OCI-LY3 (cell line): ENCODE measurements at regions not wholly inside any gene's neighbourhood (a gene's known extent, or its start where the extent isn't known, plus 50 kb on each side); places are given as distances from the start of the nearest gene placed in this dataset.
"Not testable (repeated sequence)": the region's sequence is repeated elsewhere in the genome, so short reads cannot be mapped to it uniquely, and the experiment has no call there.

Experiments used
- H2AFZ ChIP-seq: fragments of 200-600, 300-600 bp; shearing (Covaris generic); 2 replicates; pipeline ENCODE4 v1.6.0; 2014; ENCODE audit warnings: antibody characterized with exemption, low read depth, low read length
- H3K27ac ChIP-seq: fragments of 200-600, 300-600 bp; sonication (generic); 2 replicates; pipeline ENCODE4 v1.5.1; 2014; ENCODE audit warnings: mild to moderate bottlenecking, low read length, moderate library complexity, mixed read lengths
- H3K27me3 ChIP-seq: fragments of 200-600, 300-600 bp; sonication (generic); 2 replicates; pipeline ENCODE4 v1.6.1; 2014; ENCODE audit warnings: low read depth, low read length, mixed read lengths
- H3K36me3 ChIP-seq: fragments of 200-600, 300-600 bp; sonication (generic); replicated peaks from 2 replicates; pipeline ENCODE3; 2014; ENCODE audit warnings: low read depth, low read length, mixed read lengths
- H3K4me1 ChIP-seq: fragments of 300-600, 200-600 bp; sonication (generic); 2 replicates; pipeline ENCODE4 v1.6.1; 2014; ENCODE audit warnings: low read length, mixed read lengths
- H3K4me2 ChIP-seq: fragments of 200-600, 300-600 bp; sonication (generic); 2 replicates; pipeline ENCODE4 v1.6.1; 2014; ENCODE audit warnings: low read length, mixed read lengths
- H3K4me3 ChIP-seq: fragments of 300-600, 200-600 bp; sonication (generic); 2 replicates; pipeline ENCODE4 v1.5.1; 2014; ENCODE audit warnings: antibody characterized with exemption, mild to moderate bottlenecking, low read length, moderate library complexity
- H3K79me2 ChIP-seq: fragments of 300-600, 200-600 bp; shearing (Covaris generic); 2 replicates; pipeline ENCODE4 v1.6.1; 2014; ENCODE audit warnings: mild to moderate bottlenecking, low read length, mixed read lengths
- H3K9ac ChIP-seq: fragments of 300-600, 200-600 bp; shearing (Covaris generic); 2 replicates; pipeline ENCODE4 v1.6.0; 2014; ENCODE audit warnings: mild to moderate bottlenecking, low read length, moderate library complexity
- H3K9me3 ChIP-seq: fragments of 200-600, 300-600 bp; shearing (Covaris generic); 2 replicates; pipeline ENCODE4 v1.6.1; 2014; ENCODE audit warnings: low read length, mixed read lengths; ENCODE audit not compliant: insufficient read depth
- H4K20me1 ChIP-seq: fragments of 200-600, 300-600 bp; sonication (generic); 2 replicates; pipeline ENCODE4 v1.6.1; 2016; ENCODE audit warnings: low read length, mixed read lengths; ENCODE audit not compliant: insufficient read depth
- EZH2phosphoT487 ChIP-seq: fragments of 200-600 bp; shearing (Covaris generic); IDR thresholded peaks from 2 replicates; pipeline ENCODE4 v1.6.1; 2018; ENCODE audit warnings: antibody characterized with exemption, mixed run types, low read depth
- TF ChIP-seq, protein P1 (sequence below): fragments of 200-600, 300-600 bp; sonication (generic); IDR thresholded peaks from 2 replicates; pipeline ENCODE4 v1.5.1; 2014; ENCODE audit warnings: antibody characterized with exemption, low read length, low read depth

DNA sequence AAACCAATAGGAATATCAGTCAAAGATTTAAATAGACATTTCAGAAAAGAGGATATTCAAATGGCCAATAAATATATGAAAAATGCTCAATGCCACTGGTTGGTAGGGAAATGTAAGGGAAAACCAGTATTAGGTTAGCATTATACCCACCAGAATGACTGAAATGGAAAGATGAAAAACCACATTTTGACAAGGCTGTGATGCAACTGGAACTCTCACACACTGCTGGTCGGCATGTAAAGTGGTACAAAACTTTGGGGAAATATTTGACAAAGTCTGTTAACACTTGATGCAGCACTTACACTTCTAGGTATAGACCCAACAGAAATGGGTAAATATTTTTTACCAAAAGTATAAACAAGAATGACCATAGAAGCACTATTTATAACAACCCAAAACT lies 163.2 kb upstream of the C14orf180 start:
- Histone ChIP-seq H3K9ac (no peak overlapping the region), H4K20me1 (no peaks in the 10 kb centered on the region), H2AFZ (no peak overlapping the region), H3K79me2 (no peaks in the 10 kb centered on the region), H3K36me3 (no peaks in the 10 kb centered on the region), H3K27ac (no peak overlapping the region), H3K4me2 (no peak overlapping the region), H3K4me3 (no peak overlapping the region), H3K9me3 (no peaks in the 10 kb centered on the region), H3K27me3 (peaks cover 5% of the 10 kb centered on the region; the same call in 1 of the 2 replicates), H3K4me1 (peaks cover 8% of the 10 kb centered on the region)
- TF ChIP-seq EZH2phosphoT487: no peak
- TF ChIP-seq, protein P1, sequence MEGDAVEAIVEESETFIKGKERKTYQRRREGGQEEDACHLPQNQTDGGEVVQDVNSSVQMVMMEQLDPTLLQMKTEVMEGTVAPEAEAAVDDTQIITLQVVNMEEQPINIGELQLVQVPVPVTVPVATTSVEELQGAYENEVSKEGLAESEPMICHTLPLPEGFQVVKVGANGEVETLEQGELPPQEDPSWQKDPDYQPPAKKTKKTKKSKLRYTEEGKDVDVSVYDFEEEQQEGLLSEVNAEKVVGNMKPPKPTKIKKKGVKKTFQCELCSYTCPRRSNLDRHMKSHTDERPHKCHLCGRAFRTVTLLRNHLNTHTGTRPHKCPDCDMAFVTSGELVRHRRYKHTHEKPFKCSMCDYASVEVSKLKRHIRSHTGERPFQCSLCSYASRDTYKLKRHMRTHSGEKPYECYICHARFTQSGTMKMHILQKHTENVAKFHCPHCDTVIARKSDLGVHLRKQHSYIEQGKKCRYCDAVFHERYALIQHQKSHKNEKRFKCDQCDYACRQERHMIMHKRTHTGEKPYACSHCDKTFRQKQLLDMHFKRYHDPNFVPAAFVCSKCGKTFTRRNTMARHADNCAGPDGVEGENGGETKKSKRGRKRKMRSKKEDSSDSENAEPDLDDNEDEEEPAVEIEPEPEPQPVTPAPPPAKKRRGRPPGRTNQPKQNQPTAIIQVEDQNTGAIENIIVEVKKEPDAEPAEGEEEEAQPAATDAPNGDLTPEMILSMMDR: no peak

DNA sequence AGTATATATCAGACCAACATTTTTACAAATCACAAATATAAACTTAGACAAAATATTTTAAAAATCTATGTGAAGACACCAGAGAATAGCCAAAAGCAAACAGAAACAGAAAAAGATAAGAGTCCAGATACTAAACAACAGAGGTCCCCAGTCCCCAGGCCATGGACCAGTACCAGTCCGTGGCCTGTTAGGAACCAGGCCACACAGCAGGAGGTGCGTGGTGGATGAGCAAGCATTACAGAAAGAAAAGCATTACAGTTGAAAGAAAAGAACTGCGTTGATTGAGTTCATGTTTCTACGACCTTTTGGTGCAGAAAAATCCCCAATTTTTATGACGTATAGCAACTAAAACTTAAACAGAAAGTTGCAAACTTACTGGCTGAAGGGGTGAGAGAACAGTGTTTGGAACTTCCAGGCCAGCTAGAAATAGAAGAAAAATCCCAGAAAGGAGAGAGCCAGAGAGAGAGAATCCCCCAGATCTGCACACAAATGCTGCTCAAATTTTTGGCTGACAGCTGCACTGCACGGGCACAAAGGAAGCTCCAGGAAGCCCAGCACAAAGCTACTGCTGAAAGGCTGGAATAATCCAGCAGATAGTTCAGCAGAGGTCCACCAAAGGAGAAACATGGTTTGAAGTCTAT lies 159.6 kb upstream of the C14orf180 start:
- no peak overlapping the region for H3K9ac ChIP-seq

DNA sequence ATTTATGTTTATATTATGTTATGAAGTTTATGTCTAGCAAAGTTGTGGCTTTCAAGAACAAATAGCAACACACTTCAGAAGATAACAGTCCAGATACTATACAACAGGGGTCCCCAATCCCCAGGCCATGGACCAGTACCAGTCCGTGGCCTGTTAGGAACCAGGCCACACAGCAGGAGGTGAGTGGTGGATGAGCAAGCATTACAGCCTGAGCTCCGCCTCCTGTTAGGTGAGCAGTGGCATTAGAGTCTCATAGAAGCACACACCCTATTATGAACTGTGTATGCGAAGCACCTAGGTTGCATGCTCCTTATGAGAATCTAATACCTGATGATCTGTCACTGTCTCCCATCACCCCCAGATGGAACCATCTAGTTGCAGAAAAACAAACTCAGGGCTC lies 159.0 kb upstream of the C14orf180 start:
- Histone ChIP-seq H3K4me2 (peak overlapping the region; percentile 63), H2AFZ (peak overlapping the region; percentile 71)
- not testable (repeated sequence) for H3K36me3 ChIP-seq, H4K20me1 ChIP-seq, H3K4me3 ChIP-seq, H3K4me1 ChIP-seq, H3K27ac ChIP-seq, H3K9me3 ChIP-seq, H3K9ac ChIP-seq, H3K27me3 ChIP-seq, H3K79me2 ChIP-seq

More for the DNA sequence above, 159.6 kb upstream of the C14orf180 start:
- Histone ChIP-seq H3K27ac (peak overlapping the region; percentile 2; the same call in 1 of the 2 replicates), H3K79me2 (no peaks in the 10 kb centered on the region), H4K20me1 (no peaks in the 10 kb centered on the region), H3K4me3 (peak overlapping the region; percentile 27), H2AFZ (peak overlapping the region; percentile 71), H3K9me3 (no peaks in the 10 kb centered on the region), H3K4me2 (peak overlapping the region; percentile 63), H3K27me3 (peaks cover 5% of the 10 kb centered on the region; the same call in 1 of the 2 replicates), H3K4me1 (peaks cover 8% of the 10 kb centered on the region), H3K36me3 (no peaks in the 10 kb centered on the region)
- TF ChIP-seq, protein P1: no peak
- TF ChIP-seq EZH2phosphoT487: no peak

DNA sequence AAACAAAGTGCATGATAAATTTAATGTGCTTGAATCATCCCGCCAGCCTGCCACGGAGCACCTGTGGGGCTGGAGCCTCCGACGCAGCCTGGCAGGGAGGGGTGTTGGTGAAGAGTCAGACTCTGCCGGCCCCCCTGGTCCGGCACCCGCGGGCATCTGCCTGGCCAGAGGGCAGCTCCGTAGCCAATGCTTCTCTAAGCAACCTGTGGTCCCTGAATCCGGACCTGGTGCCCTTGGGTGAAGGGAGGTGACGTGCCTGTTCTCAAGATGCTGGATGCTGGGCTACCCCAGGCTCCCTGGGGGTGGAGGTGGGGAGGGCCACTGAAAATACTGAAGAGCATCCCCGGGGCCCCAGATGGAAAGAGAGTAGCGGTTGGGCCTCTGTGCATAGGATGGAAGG lies 158.6 kb upstream of the C14orf180 start:
- Histone ChIP-seq H4K20me1 (no peaks in the 10 kb centered on the region), H3K27me3 (peaks cover 5% of the 10 kb centered on the region; the same call in 1 of the 2 replicates), H3K79me2 (no peaks in the 10 kb centered on the region), H3K36me3 (no peaks in the 10 kb centered on the region), H3K9ac (no peak overlapping the region), H2AFZ (no peak overlapping the region), H3K27ac (no peak overlapping the region), H3K4me3 (no peak overlapping the region), H3K4me2 (no peak overlapping the region), H3K9me3 (no peaks in the 10 kb centered on the region), H3K4me1 (peaks cover 8% of the 10 kb centered on the region)
- no peak for TF ChIP-seq EZH2phosphoT487
- TF ChIP-seq, protein P1: no peak
